Left lung (tissue), 4 donors: ENCODE measurements at regions not wholly inside any gene's neighbourhood (a gene's known extent, or its start where the extent isn't known, plus 50 kb on each side); places are given as distances from the start of the nearest gene placed in this dataset.

ENCODE experiments used
- ATAC-seq: fragments of 200-7000 bp; cut with Tn5 transposase; one replicate; pipeline ENCODE4 v1.9.1; 2020; ENCODE audit warnings: moderate library complexity
- DNase-seq, 4 donors: peaks; one replicate each; pipeline ENCODE4 v3.0.0-alpha.2; 2013 to 2020
- H3K27ac ChIP-seq, 2 donors: fragments of 200-600 bp; sonication (generic) in 1 of 2; one replicate each; pipeline versions ENCODE4 v1.5.0 to v1.8.0; 2020 to 2021
- H3K27me3 ChIP-seq, 2 donors: fragments of 200-600 bp; sonication (generic) in 1 of 2; one replicate each; pipeline versions ENCODE4 v1.5.0 to v1.8.0; 2020 to 2021
- H3K36me3 ChIP-seq, 2 donors: fragments of 200-600 bp; sonication (generic) in 1 of 2; one replicate each; pipeline versions ENCODE4 v1.5.0 to v1.8.0; 2020 to 2021
- H3K4me1 ChIP-seq, 2 donors: fragments of 200-600 bp; one replicate each; pipeline ENCODE4 v1.8.0; 2021
- H3K4me3 ChIP-seq, 2 donors: fragments of 200-600 bp; sonication (generic) in 1 of 2; one replicate each; pipeline versions ENCODE4 v1.5.0 to v1.8.0; 2020 to 2021; ENCODE audit warnings: mild to moderate bottlenecking in 1 of 2
- H3K9me3 ChIP-seq, 2 donors: fragments of 200-600 bp; sonication (generic) in 1 of 2; one replicate each; pipeline versions ENCODE4 v1.5.0 to v1.8.0; 2020 to 2021
- CTCF ChIP-seq, 2 donors: fragments of 200-600 bp; sonication (generic) in 1 of 2; IDR thresholded peaks; one replicate each; pipeline versions ENCODE4 v1.5.0 to v1.8.0; 2021; ENCODE audit warnings: antibody characterized with exemption in 2 of 2
- intact Hi-C, 2 donors: fragments of 100-400 bp; cut with DNase I; formaldehyde crosslinking; loops; one replicate each; pipeline versions ENCODE4 v1.11.2 to v1.14.2; 2022
- donor health status: DM: no; HTN: yes; CAD: no.
- donor health status: DM: no; HTN: no; CAD: no.

GRCh38 chr5:139745800-139746690, 49.6 kb upstream of the PSD2 start:
- Histone ChIP-seq H3K27me3 (peaks cover 35 to 60% of the 10 kb centered on the region in 2 donors), H3K9me3 (no peaks in the 10 kb centered on the region), H3K36me3 (no peaks in the 10 kb centered on the region), H3K4me1 (peaks cover 25 to 30% of the 10 kb centered on the region in 2 donors), H3K4me3 (peak overlapping the region; percentile 14 to 26), H3K27ac (no peak overlapping the region)
- TF ChIP-seq CTCF (IDR thresholded peaks at IDR 0.05), result no peak
- intact Hi-C loops, result no loop called here
- ATAC-seq (peak; percentile 69), DNase-seq (peak in 2 of 4 donors; percentile 54 to 77)
